ENCODE measurements at regions not wholly inside any gene's neighbourhood (a gene's known extent, or its start where the extent isn't known, plus 50 kb on each side); places are given as distances from the start of the nearest gene placed in this dataset.

- no peak overlapping the region for H3K4me3 Mint-ChIP-seq
- no peak overlapping the region for H3T11ph ChIP-seq (ENCODE audit: low read length)
- H3K23me2 ChIP-seq (ENCODE audit: insufficient read length, low read depth, low read length, poor library complexity, severe bottlenecking) = no peaks in the 10 kb centered on the region
- no peaks in the 10 kb centered on the region for H3K27me3 Mint-ChIP-seq (ENCODE audit: low read depth)
- no peak overlapping the region for H3K56ac ChIP-seq (ENCODE audit: insufficient read length, low read depth, low read length)
- H4K20me1 ChIP-seq (ENCODE audit: control insufficient read depth, insufficient read depth, insufficient read length) = no peaks in the 10 kb centered on the region
- H3K4me1 Mint-ChIP-seq = peaks cover 0 to 6% of the 10 kb centered on the region in 2 experiments; a peak in 1 of 4 replicates
- peaks cover 28% of the 10 kb centered on the region; the same call in 1 of the 2 replicates for H3K79me2 ChIP-seq (ENCODE audit: insufficient read depth, low read length)
- WGBS (ENCODE audit: extremely low coverage, insufficient read length, low lambda C conversion rate) = no CpG with 5 or more reads among the region's 2 CpGs
- no peak overlapping the region for H3K4me2 ChIP-seq (ENCODE audit: insufficient read depth, insufficient read length, low read length)
- no peak overlapping the region for H3K23ac ChIP-seq (ENCODE audit: insufficient read length, low read depth, low read length)
- H3K4ac ChIP-seq (ENCODE audit: low read depth, low read length) = no peak overlapping the region
- H3K14ac ChIP-seq (ENCODE audit: insufficient read depth, low read length) = no peak overlapping the region
- peaks cover 6% of the 10 kb centered on the region for H3K79me1 ChIP-seq (ENCODE audit: insufficient read depth, low read depth, low read length, poor library complexity, severe bottlenecking)
- no peak overlapping the region for H2BK5ac ChIP-seq (ENCODE audit: insufficient read length, low read length)
- no peak overlapping the region for H4K8ac ChIP-seq (replicated peaks; ENCODE audit: insufficient read length, low read depth, low read length)
- no peak overlapping the region for H4K5ac ChIP-seq (ENCODE audit: insufficient read length, low read depth, low read length)
- H3K9ac ChIP-seq (ENCODE audit: extremely low read depth, insufficient read length, low read length) = no peak overlapping the region
- no peak overlapping the region for H2BK120ac ChIP-seq (ENCODE audit: low read depth, low read length, poor library complexity, severe bottlenecking)
- no peak overlapping the region for H2AK5ac ChIP-seq (ENCODE audit: insufficient read length, low read length)
- H3K27ac ChIP-seq (ENCODE audit: insufficient read length, low read depth, low read length) = no peak overlapping the region
- H3K27ac Mint-ChIP-seq = no peak overlapping the region; a peak in 1 of 7 replicates
- H3K27me3 ChIP-seq (ENCODE audit: insufficient read depth, low read length) = no peaks in the 10 kb centered on the region
- no peak overlapping the region for H2BK12ac ChIP-seq (ENCODE audit: insufficient read length, low read depth, low read length)
- no peak overlapping the region for H3K18ac ChIP-seq (ENCODE audit: insufficient read length, low read depth, low read length)
- H2AFZ ChIP-seq (ENCODE audit: low read length) = no peak overlapping the region
- H4K91ac ChIP-seq (ENCODE audit: insufficient read length, low read depth, low read length) = no peak overlapping the region
- no peak overlapping the region for H2BK15ac ChIP-seq (ENCODE audit: low read depth, low read length)
- H2BK20ac ChIP-seq (ENCODE audit: low read depth, low read length, poor library complexity, severe bottlenecking) = no peak overlapping the region
- H3K4me1 ChIP-seq (ENCODE audit: insufficient read depth, low read length) = no peaks in the 10 kb centered on the region
- TF ChIP-seq CTCF (conservative IDR thresholded peaks at IDR 0.05) = no peak
- H3K9me3 Mint-ChIP-seq = no peaks in the 10 kb centered on the region
- no peak for DNase-seq
- peaks cover 10 to 18% (median 16%) of the 10 kb centered on the region in 3 experiments for H3K36me3 Mint-ChIP-seq (ENCODE audit: insufficient read depth in 1 of 3, low read depth in 3 of 3)
- no peaks in the 10 kb centered on the region for H3K9me3 ChIP-seq (ENCODE audit: control insufficient read depth, low read depth, low read length)
These were observed 61.6 kb upstream of the MAP4 start for GRCh38 chr3:48077815-48078214.
